H1 (cell line): ENCODE measurements at regions not wholly inside any gene's neighbourhood (a gene's known extent, or its start where the extent isn't known, plus 50 kb on each side); places are given as distances from the start of the nearest gene placed in this dataset.

Source experiments
- CBX5 ChIP-seq: fragments of 300-800, 300-1000 bp; sonication (generic); IDR thresholded peaks from 2 replicates; pipeline ENCODE4 v1.7.1; 2016; ENCODE audit warnings: antibody characterized with exemption, low read length, low read depth
- EZH2 ChIP-seq: fragments of 200-600 bp; sonication (generic); IDR thresholded peaks from 2 replicates; pipeline ENCODE4 v1.7.1; 2012; ENCODE audit warnings: low read depth, mild to moderate bottlenecking, moderate library complexity, low read length, inconsistent platforms; ENCODE audit not compliant: severe bottlenecking
- POU5F1 ChIP-seq: IDR thresholded peaks from 2 replicates; pipeline ENCODE4 v1.6.1; 2011; ENCODE audit warnings: low read depth, mild to moderate bottlenecking, low read length, moderate library complexity

DNA sequence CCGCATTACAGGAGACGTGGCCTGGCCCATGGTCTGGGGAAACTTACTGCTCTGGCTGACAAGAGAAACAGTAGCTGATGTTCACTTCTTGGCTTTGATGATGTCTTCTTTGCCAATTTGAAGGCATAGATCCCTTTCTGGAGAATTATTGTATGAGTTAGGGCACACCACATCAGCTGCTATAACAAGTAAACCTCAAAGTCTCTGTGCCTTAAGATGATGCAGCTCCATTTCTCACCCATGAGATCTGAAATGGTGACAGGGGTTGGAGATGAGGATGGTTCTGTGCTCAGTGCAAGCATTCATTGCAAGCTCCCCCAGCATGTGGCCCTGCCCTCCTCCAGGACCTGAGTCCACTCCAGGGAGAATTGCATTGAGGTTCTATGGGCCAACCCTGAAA lies 157.4 kb downstream of the IRX5 start (continued):
- no peak for TF ChIP-seq POU5F1
- TF ChIP-seq CBX5: no peak
- TF ChIP-seq EZH2: no peak
